ENCODE measurements at regions not wholly inside any gene's neighbourhood (a gene's known extent, or its start where the extent isn't known, plus 50 kb on each side); places are given as distances from the start of the nearest gene placed in this dataset.

- TF ChIP-seq, protein P1, sequence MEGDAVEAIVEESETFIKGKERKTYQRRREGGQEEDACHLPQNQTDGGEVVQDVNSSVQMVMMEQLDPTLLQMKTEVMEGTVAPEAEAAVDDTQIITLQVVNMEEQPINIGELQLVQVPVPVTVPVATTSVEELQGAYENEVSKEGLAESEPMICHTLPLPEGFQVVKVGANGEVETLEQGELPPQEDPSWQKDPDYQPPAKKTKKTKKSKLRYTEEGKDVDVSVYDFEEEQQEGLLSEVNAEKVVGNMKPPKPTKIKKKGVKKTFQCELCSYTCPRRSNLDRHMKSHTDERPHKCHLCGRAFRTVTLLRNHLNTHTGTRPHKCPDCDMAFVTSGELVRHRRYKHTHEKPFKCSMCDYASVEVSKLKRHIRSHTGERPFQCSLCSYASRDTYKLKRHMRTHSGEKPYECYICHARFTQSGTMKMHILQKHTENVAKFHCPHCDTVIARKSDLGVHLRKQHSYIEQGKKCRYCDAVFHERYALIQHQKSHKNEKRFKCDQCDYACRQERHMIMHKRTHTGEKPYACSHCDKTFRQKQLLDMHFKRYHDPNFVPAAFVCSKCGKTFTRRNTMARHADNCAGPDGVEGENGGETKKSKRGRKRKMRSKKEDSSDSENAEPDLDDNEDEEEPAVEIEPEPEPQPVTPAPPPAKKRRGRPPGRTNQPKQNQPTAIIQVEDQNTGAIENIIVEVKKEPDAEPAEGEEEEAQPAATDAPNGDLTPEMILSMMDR (conservative IDR thresholded peaks at IDR 0.05; ENCODE audit: low read length) = no peak
- TF ChIP-seq EZH2phosphoT487 (IDR thresholded peaks at IDR 0.05; ENCODE audit: borderline replicate concordance) = no peak
- Histone ChIP-seq H3K36me3 (ENCODE audit: insufficient read depth, low read length) (no peaks in the 10 kb centered on the region), H3F3A (ENCODE audit: low read depth) (no peaks in the 10 kb centered on the region), H3K27me3 (ENCODE audit: insufficient read depth, low read length, poor library complexity, severe bottlenecking) (no peaks in the 10 kb centered on the region), H3K9me3 (ENCODE audit: insufficient read depth, low read depth, low read length) (no peaks in the 10 kb centered on the region), H3K4me3 (ENCODE audit: low read length, poor library complexity, severe bottlenecking) (no peak overlapping the region), H3K4me2 (ENCODE audit: low read depth, low read length, poor library complexity, severe bottlenecking) (no peak overlapping the region), H3K9ac (ENCODE audit: low read depth, low read length, poor library complexity, severe bottlenecking) (no peak overlapping the region), H3K9me2 (replicated peaks; ENCODE audit: low read depth, low read length) (no peaks in the 10 kb centered on the region), H3K4me1 (ENCODE audit: insufficient read depth, low read length, poor library complexity, severe bottlenecking) (no peaks in the 10 kb centered on the region), H2AFZ (ENCODE audit: low read length) (no peak overlapping the region), H3K79me2 (ENCODE audit: insufficient read depth, low read length) (no peaks in the 10 kb centered on the region), H4K20me1 (ENCODE audit: insufficient read depth, low read length, poor library complexity, severe bottlenecking) (no peaks in the 10 kb centered on the region)
Measured at GRCh38 chr4:107283587-107284559, 247.8 kb upstream of the DKK2 start.

DNA sequence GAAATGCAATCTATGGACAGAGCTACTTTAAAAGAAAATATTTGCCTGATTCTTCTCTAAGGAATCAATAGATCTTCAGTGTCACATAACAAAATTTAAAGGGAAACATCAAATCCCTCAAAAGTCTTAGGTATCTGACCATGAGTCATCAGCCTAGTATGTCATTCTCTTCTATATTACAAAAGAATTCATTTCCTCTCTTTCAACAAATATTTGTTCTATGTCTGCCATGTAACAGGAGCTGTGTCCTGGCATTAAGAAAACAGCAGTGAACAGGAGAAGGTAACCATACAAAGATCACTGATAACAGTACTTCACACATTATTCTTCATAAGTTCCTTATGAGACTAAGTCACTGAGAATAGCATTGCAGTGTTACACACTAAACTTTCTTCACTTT, 243.6 kb upstream of the DKK2 start:
- no peak overlapping the region for H3K4me2 ChIP-seq (ENCODE audit: low read depth, low read length, poor library complexity, severe bottlenecking)
- H3K4me1 ChIP-seq (ENCODE audit: insufficient read depth, low read length, poor library complexity, severe bottlenecking) = no peaks in the 10 kb centered on the region
- no peak overlapping the region for H2AFZ ChIP-seq (ENCODE audit: low read length)
- no peaks in the 10 kb centered on the region for H3K9me2 ChIP-seq (replicated peaks; ENCODE audit: low read depth, low read length)
- no peak overlapping the region for H3K9ac ChIP-seq (ENCODE audit: low read depth, low read length, poor library complexity, severe bottlenecking)
- H3K36me3 ChIP-seq (ENCODE audit: insufficient read depth, low read length) = no peaks in the 10 kb centered on the region
- TF ChIP-seq, protein P1 (conservative IDR thresholded peaks at IDR 0.05; ENCODE audit: low read length) = no peak
- no peak for TF ChIP-seq EZH2phosphoT487 (IDR thresholded peaks at IDR 0.05; ENCODE audit: borderline replicate concordance)
- H3K4me3 ChIP-seq (ENCODE audit: low read length, poor library complexity, severe bottlenecking) = no peak overlapping the region
- no peaks in the 10 kb centered on the region for H4K20me1 ChIP-seq (ENCODE audit: insufficient read depth, low read length, poor library complexity, severe bottlenecking)
- H3K9me3 ChIP-seq (ENCODE audit: insufficient read depth, low read depth, low read length) = no peaks in the 10 kb centered on the region
- H3K27me3 ChIP-seq (ENCODE audit: insufficient read depth, low read length, poor library complexity, severe bottlenecking) = no peaks in the 10 kb centered on the region
- H3K79me2 ChIP-seq (ENCODE audit: insufficient read depth, low read length) = no peaks in the 10 kb centered on the region
- no peaks in the 10 kb centered on the region for H3F3A ChIP-seq (ENCODE audit: low read depth)

- Histone ChIP-seq H2AFZ (ENCODE audit: low read length) (no peak overlapping the region), H3K4me1 (ENCODE audit: insufficient read depth, low read length, poor library complexity, severe bottlenecking) (no peaks in the 10 kb centered on the region), H3K4me2 (ENCODE audit: low read depth, low read length, poor library complexity, severe bottlenecking) (no peak overlapping the region)
Measured at GRCh38 chr4:107278791-107279483, 242.8 kb upstream of the DKK2 start.

More at GRCh38 chr4:107278791-107279483, 242.8 kb upstream of the DKK2 start:
- Histone ChIP-seq H3K9me3 (ENCODE audit: insufficient read depth, low read depth, low read length) (no peaks in the 10 kb centered on the region), H3K4me3 (ENCODE audit: low read length, poor library complexity, severe bottlenecking) (no peak overlapping the region), H3K27me3 (ENCODE audit: insufficient read depth, low read length, poor library complexity, severe bottlenecking) (no peaks in the 10 kb centered on the region), H3K79me2 (ENCODE audit: insufficient read depth, low read length) (no peaks in the 10 kb centered on the region), H4K20me1 (ENCODE audit: insufficient read depth, low read length, poor library complexity, severe bottlenecking) (no peaks in the 10 kb centered on the region), H3F3A (ENCODE audit: low read depth) (no peaks in the 10 kb centered on the region), H3K9me2 (replicated peaks; ENCODE audit: low read depth, low read length) (no peaks in the 10 kb centered on the region), H3K36me3 (ENCODE audit: insufficient read depth, low read length) (no peaks in the 10 kb centered on the region), H3K9ac (ENCODE audit: low read depth, low read length, poor library complexity, severe bottlenecking) (no peak overlapping the region)
- TF ChIP-seq EZH2phosphoT487 (IDR thresholded peaks at IDR 0.05; ENCODE audit: borderline replicate concordance) = no peak
- TF ChIP-seq, protein P1 (conservative IDR thresholded peaks at IDR 0.05; ENCODE audit: low read length) = no peak

All from Loucy (cell line).